ENCODE measurements at regions not wholly inside any gene's neighbourhood (a gene's known extent, or its start where the extent isn't known, plus 50 kb on each side); places are given as distances from the start of the nearest gene placed in this dataset.
A peak's percentile ranks its signal among the peaks of the same experiment; 100 is the strongest.
"Not testable (repeated sequence)": the region's sequence is repeated elsewhere in the genome, so short reads cannot be mapped to it uniquely, and the experiment has no call there.

GRCh38 chr4:85092943-85093342 is 126.5 kb upstream of the WDFY3 start:
- in situ Hi-C loops (cut with HindIII; ENCODE audit: low sequenced_read_pairs): no loop called here
- DNase-seq (ENCODE audit: low spot score): no peak

GRCh38 chr4:85094735-85095134 is 128.2 kb upstream of the WDFY3 start:
- in situ Hi-C loops (cut with HindIII; ENCODE audit: low sequenced_read_pairs): no loop called here
- no peak for DNase-seq (ENCODE audit: low spot score)

- no peak for DNase-seq (ENCODE audit: low spot score)
- in situ Hi-C loops (cut with HindIII; ENCODE audit: low sequenced_read_pairs): no loop called here
Observed at GRCh38 chr4:85102606-85103005, 136.1 kb upstream of the WDFY3 start.

- no peak for DNase-seq (ENCODE audit: low spot score)
- in situ Hi-C loops (cut with HindIII; ENCODE audit: low sequenced_read_pairs): no loop called here
Observed at GRCh38 chr4:85106166-85106565, 139.7 kb upstream of the WDFY3 start.

GRCh38 chr4:85106805-85107336 is 140.4 kb upstream of the WDFY3 start:
- DNase-seq (ENCODE audit: low spot score): no peak
- in situ Hi-C loops (cut with HindIII; ENCODE audit: low sequenced_read_pairs): no loop called here

GRCh38 chr4:85107553-85107952 is 141.1 kb upstream of the WDFY3 start:
- in situ Hi-C loops (cut with HindIII; ENCODE audit: low sequenced_read_pairs): no loop called here

GRCh38 chr4:85113706-85114105 is 147.2 kb upstream of the WDFY3 start:
- DNase-seq (ENCODE audit: low spot score): no peak
- in situ Hi-C loops (cut with HindIII; ENCODE audit: low sequenced_read_pairs): no loop called here

More at GRCh38 chr4:85107553-85107952, 141.1 kb upstream of the WDFY3 start:
- no peak for DNase-seq (ENCODE audit: low spot score)

- no peak for DNase-seq (ENCODE audit: low spot score)
- in situ Hi-C loops (cut with HindIII; ENCODE audit: low sequenced_read_pairs): no loop called here
Observed at GRCh38 chr4:85114526-85114925, 148.0 kb upstream of the WDFY3 start.

GRCh38 chr4:85116008-85116407 is 149.5 kb upstream of the WDFY3 start:
- in situ Hi-C loops (cut with HindIII; ENCODE audit: low sequenced_read_pairs): no loop called here
- DNase-seq (ENCODE audit: low spot score): no peak

GRCh38 chr4:85125688-85126087 is 159.2 kb upstream of the WDFY3 start:
- in situ Hi-C loops (cut with HindIII; ENCODE audit: low sequenced_read_pairs): no loop called here
- DNase-seq (ENCODE audit: low spot score): no peak

- DNase-seq (ENCODE audit: low spot score): no peak
- in situ Hi-C loops (cut with HindIII; ENCODE audit: low sequenced_read_pairs): no loop called here
Observed at GRCh38 chr4:85126991-85127591, 160.6 kb upstream of the WDFY3 start.

- peak; percentile 34 for DNase-seq (ENCODE audit: low spot score)
- in situ Hi-C loops (cut with HindIII; ENCODE audit: low sequenced_read_pairs): no loop called here
Observed at GRCh38 chr4:85127653-85128052, 161.2 kb upstream of the WDFY3 start.

- no peak for DNase-seq (ENCODE audit: low spot score)
- in situ Hi-C loops (cut with HindIII; ENCODE audit: low sequenced_read_pairs): no loop called here
Observed at GRCh38 chr4:85128246-85129204, 162.0 kb upstream of the WDFY3 start.

- DNase-seq (ENCODE audit: low spot score); in situ Hi-C loops (cut with HindIII; ENCODE audit: low sequenced_read_pairs): not testable (repeated sequence)
Observed at GRCh38 chr4:85129354-85130125, 163.1 kb upstream of the WDFY3 start.

GRCh38 chr4:85132117-85132516 is 165.6 kb upstream of the WDFY3 start:
- in situ Hi-C loops (cut with HindIII; ENCODE audit: low sequenced_read_pairs): no loop called here
- DNase-seq (ENCODE audit: low spot score): no peak

GRCh38 chr4:85132570-85132969 is 166.1 kb upstream of the WDFY3 start:
- in situ Hi-C loops (cut with HindIII; ENCODE audit: low sequenced_read_pairs): no loop called here
- no peak for DNase-seq (ENCODE audit: low spot score)

GRCh38 chr4:85139749-85140148 is 173.3 kb upstream of the WDFY3 start:
- DNase-seq (ENCODE audit: low spot score); in situ Hi-C loops (cut with HindIII; ENCODE audit: low sequenced_read_pairs): not testable (repeated sequence)

GRCh38 chr4:85142451-85142850 is 176.0 kb upstream of the WDFY3 start:
- no peak for DNase-seq (ENCODE audit: low spot score)
- in situ Hi-C loops (cut with HindIII; ENCODE audit: low sequenced_read_pairs): no loop called here

- DNase-seq (ENCODE audit: low spot score): peak; percentile 77
- in situ Hi-C loops (cut with HindIII; ENCODE audit: low sequenced_read_pairs): no loop called here
Observed at GRCh38 chr4:85147481-85148076, 181.1 kb upstream of the WDFY3 start.
